ENCODE measurements at regions not wholly inside any gene's neighbourhood (a gene's known extent, or its start where the extent isn't known, plus 50 kb on each side); places are given as distances from the start of the nearest gene placed in this dataset.
"Not testable (repeated sequence)": the region's sequence is repeated elsewhere in the genome, so short reads cannot be mapped to it uniquely, and the experiment has no call there.

DNA sequence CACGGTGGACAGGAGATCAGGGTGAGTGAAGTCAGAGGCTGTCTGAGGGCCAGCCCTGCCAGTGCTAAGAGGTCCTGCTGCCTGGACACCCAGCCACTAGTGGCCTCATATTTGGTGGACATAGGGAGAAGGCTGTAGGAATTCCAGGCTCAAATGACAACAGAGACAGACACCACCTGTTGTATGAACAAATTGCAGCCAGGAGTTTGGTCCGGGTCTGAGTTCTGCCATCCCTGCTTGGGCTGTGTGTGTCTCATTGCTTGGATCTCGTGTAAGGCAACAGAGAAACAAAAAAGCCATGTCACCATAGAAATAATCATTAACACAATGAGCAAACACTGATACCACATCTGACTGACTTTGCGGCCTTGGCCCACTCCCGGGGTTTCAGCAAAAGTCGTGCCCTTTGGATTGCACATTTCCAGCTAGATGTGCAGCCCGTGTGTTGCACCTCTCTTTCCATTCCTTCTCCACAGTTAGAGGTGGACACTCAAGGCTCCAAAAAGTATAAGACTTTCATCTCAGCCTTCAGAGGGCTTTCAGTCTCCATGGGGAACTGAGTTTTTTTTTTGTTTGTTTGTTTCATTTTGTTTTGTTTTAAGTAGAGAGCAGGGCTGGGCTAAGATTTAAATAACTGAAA lies 211.2 kb downstream of the RTP5 start:
- not testable (repeated sequence) for DNase-seq

DNA sequence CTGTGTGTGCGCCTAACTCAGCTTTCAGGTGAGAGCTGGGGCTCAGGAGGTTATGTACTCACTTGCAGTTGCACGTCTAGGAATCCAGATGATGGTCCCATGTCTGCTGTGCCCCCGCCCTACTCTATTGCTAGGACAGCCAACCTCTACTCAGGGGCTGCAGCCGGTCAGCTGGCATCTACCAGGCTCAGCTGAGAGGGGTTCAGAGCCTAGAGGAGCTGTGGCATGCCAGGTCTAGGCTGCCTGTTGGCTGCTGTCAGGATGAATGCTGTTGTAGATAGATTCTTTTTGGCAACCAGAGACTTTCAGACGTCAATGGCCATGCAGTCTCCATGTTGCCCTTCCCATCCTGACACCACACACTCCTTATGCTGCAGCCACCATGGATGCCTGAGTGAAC lies 214.5 kb downstream of the RTP5 start:
- not testable (repeated sequence) for DNase-seq

GRCh38 chr2:242085024-242085674 lies 215.6 kb downstream of the RTP5 start:
- DNase-seq: not testable (repeated sequence)

GRCh38 chr2:242085941-242086621 lies 216.6 kb downstream of the RTP5 start:
- DNase-seq: peak; percentile 90

- DNase-seq: not testable (repeated sequence)
Measured at GRCh38 chr2:242088044-242088443, 218.5 kb downstream of the RTP5 start.

DNA sequence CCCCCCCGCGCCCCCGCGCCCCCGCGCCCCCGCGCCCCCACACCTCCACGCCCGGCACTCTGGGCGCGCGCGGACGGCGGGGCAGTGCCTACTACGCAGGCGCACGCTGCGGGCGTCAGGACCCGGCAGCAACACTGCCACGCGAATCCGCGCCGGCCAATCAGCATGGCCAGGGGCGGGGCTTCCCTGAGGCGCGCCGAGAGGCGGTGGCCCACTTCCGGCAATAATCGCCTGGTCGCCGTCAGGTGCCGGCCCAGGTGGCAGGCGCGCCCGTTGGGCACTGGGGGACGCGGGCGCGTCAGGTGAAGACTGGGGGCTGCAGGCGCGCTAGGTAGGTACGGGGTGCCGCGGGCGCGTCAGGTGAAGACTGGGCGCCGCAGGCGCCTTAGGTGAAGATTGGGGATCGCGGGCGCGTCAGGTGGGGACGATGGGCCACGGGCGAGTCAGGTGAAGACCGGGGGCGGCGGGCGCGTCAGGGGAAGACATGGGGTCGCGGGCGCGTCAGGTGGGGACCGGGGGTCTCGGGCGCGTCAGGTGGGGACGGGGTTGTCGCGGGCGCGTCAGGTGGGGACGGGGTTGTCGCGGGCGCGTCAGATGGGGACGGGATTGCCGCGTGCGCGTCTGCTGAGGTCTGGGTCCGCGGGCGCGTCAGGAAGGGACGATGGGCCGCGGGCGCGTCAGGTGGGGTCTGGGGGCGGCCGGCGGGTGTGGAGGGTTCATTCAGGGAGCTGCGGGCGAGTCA lies 219.1 kb downstream of the RTP5 start:
- peak; percentile 57 for DNase-seq

- DNase-seq: not testable (repeated sequence)
Measured at GRCh38 chr2:242089213-242089549, 219.7 kb downstream of the RTP5 start.

DNA sequence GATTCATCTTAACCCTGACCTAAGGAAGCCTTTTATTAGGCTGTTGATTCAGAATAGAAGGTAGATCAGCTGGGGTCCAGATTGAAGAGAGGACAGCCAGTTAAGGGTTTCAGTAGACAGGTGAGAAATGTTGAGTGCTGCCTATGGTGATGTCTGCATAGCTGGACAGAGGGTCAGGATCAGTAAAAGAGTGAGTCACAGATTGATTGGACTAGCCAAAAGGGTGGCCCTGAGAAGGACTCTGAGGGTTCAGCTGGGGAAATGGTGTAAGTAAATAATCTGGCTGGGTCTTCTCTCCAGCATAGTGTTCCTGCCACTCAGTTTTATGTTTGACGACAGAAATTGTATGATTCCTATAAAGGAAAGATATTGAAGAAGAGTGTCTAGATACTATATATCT lies 227.7 kb downstream of the RTP5 start:
- DNase-seq: not testable (repeated sequence)

DNA sequence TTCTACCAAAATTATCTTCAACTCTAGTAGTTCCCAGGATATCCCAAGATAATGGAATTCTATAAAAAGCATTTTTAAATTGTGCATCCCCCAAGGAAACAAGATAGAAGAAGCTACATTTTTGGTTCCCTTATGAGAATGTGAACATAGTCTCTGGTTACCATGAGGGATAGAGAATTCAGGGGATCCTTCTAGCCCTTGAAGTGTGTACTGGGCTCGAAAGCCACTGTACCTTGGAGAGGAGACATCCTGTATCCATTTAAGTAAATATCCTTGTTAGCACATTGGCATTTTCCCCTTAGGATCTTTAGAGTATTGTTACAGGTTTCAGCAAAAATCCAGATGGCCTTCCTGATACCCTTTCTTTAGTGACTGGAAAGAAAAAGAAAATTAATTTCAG lies 228.5 kb downstream of the RTP5 start:
- no peak for DNase-seq

GRCh38 chr2:242098445-242099128 lies 229.1 kb downstream of the RTP5 start:
- DNase-seq: peak; percentile 80

DNA sequence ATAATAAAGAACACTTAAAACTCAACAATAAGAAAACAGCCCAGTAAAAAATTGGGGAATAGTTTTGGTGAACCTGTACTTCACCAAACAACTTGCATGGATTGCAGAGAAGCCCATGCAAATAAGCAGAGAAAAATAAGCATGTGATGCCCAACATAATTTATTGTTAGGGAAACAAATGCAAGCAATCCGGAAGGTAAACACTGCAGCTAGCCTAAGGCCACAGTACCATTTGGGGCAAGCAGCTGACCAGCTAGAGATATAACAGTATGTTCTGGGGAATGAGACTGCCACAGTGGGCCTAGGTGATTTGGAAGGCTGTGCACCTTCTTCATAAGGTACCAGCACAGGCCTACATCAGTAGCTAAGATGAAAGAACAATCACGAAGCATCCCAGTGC lies 233.6 kb downstream of the RTP5 start:
- DNase-seq: not testable (repeated sequence)

DNA sequence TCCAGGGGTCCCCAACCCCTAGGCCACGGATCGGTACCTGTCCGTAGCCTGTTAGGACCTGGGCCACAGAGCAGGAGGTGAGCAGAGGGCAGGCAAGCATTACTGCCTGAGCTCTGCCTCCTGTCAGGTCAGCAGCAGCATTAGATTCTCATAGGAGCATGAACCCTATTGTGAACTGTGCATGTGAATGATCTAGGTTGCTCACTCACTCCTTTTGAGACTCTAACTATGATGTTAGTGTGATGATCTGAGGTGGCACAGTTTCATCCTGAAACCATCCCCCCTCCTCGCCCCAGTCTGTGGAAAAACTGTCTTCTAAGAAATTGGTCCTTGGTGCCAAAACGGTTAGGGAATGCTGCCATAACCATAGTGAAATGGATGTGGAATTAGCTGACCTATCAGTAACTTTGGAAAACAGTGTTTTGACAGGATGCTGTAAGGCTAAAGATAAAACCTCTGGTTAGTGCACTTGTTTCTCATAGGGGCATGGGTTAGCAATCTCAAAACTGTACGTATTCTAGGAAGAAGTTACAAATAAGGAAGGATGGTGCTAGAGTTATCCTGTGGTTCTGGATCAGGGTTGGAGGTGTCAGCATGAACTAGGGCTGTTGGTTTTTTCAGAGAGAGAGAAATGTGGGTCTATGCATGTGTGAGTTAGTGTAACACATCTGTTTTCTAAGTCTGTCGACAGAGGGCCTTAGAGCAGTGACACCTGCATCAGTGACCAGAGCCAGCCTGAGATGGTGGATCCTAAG lies 234.8 kb downstream of the RTP5 start:
- not testable (repeated sequence) for DNase-seq

DNA sequence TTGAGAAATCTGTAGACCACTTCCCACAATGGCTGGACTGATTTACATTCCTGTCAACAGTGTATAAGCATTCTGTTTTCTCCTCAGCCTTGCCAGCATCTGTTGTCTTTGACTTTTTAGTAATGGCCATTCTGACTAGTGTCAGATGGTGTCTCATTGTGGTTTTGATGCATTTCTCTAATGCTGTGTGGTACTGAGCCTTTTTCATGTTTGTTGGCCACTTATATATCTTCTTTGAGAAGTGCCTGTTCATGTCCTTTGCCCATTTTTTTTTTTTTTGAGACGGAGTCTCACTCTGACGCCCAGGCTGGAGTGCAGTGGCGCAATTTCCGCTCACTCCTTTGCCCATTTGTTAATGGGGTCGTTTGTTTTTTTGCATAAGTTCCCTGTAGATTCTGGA lies 237.5 kb downstream of the RTP5 start:
- not testable (repeated sequence) for DNase-seq

GRCh38 chr2:242108797-242109500 lies 239.4 kb downstream of the RTP5 start:
- DNase-seq: not testable (repeated sequence)

- DNase-seq: not testable (repeated sequence)
Measured at GRCh38 chr2:242109819-242110218, 240.3 kb downstream of the RTP5 start.

DNA sequence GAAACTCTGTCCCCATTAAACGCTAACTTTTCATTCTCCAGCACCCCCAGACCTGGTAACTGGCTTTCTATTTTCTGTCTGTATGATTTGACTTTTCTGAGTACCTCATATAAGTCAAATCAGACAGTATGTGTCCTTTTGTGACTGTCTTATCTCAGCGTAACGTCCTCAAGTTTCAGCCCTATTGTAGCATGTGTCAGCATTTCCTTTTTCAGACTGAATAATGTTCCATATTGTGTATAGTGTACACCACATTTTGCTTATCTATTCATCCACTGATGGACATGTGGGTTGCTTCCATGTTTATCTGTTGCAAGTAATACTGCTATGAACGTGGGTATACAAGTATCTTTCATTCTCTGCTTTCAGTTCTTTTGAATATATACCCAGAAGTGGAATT lies 242.4 kb downstream of the RTP5 start:
- DNase-seq: not testable (repeated sequence)

DNA sequence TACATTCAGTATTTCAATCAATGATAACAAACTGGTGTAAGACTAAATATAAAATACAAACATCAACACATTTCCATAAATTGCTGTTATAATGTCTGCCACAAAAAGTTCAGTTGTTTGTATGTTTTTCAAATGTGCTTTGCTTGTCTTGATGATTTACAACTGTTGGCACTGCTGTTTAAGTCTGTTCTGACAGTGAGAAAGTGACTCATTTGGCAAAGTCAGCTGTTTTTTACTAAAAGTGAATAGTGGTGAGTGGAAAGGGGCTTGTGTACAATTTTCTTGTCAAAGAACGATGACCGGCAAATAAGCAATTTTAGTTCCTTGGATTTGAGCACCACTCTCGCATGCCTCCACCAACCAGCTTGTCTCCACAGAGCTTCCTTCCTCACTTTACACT lies 244.0 kb downstream of the RTP5 start:
- not testable (repeated sequence) for DNase-seq

DNA sequence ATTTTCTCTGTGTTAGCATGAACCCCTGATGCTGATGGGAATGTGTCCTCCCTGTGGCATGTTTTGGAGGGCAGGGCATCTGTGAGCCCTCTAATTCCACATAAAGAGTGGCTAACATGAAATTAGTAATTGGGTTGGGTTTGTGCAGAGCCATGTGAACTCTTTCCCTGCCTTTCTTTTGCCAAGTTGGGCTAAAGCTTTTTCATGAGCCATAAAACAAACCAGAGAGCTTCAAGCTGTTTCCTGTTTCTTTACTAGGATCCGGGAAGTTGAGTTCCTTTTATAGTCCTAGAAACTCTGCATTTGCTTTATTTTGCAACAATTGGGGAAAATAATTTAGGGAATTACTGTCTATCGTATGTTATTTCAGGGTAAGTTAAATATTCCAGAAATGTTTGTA lies 247.1 kb downstream of the RTP5 start:
- DNase-seq: not testable (repeated sequence)

GRCh38 chr2:242117305-242117704 lies 247.8 kb downstream of the RTP5 start:
- DNase-seq: not testable (repeated sequence)

GRCh38 chr2:242119682-242120081 lies 250.2 kb downstream of the RTP5 start:
- DNase-seq: not testable (repeated sequence)

GRCh38 chr2:242130682-242131081 lies 261.2 kb downstream of the RTP5 start:
- not testable (repeated sequence) for DNase-seq

All from GF-D8 (cell line).